Peyer's patch (tissue), 4 donors: ENCODE measurements at regions not wholly inside any gene's neighbourhood (a gene's known extent, or its start where the extent isn't known, plus 50 kb on each side); places are given as distances from the start of the nearest gene placed in this dataset.

Experiments
- CTCF ChIP-seq, 6 experiments: fragments of 450-650 bp in 4 of 6; fragments of 200-600 bp in 2 of 6; sonication (generic) in 1 of 6; IDR thresholded peaks; one replicate each; pipeline ENCODE4 v1.5.1; 2017 to 2019; ENCODE audit warnings: antibody characterized with exemption in 6 of 6, mild to moderate bottlenecking in 3 of 6, moderate library complexity in 1 of 6
- POLR2A ChIP-seq, 2 donors: fragments of 450-650 bp; IDR thresholded peaks; one replicate each; pipeline ENCODE4 v1.5.1; 2017; ENCODE audit warnings: antibody characterized with exemption in 2 of 2, mild to moderate bottlenecking in 2 of 2, moderate library complexity in 2 of 2

- TF ChIP-seq POLR2A (IDR thresholded peaks at IDR 0.05) (no peak), CTCF (IDR thresholded peaks at IDR 0.05) (no peak)
Observed at GRCh38 chr10:22851865-22852239, 76.0 kb upstream of the ARMC3 start.
